H1 (cell line): ENCODE measurements at regions not wholly inside any gene's neighbourhood (a gene's known extent, or its start where the extent isn't known, plus 50 kb on each side); places are given as distances from the start of the nearest gene placed in this dataset.
A peak's percentile ranks its signal among the peaks of the same experiment; 100 is the strongest.

Experiments
- CTCF ChIA-PET: fragments of 300-600 bp; sonication (Branson Sonifier 250); formaldehyde crosslinking; loops from one replicate; lab custom pipeline; 2021; ENCODE audit not compliant: partially characterized antibody; lab: Charles Lee
- POLR2A ChIA-PET: fragments of 300-600 bp; sonication (Branson Sonifier 250); formaldehyde crosslinking; loops from one replicate; lab custom pipeline; 2021; ENCODE audit warnings: inconsistent platforms; ENCODE audit not compliant: partially characterized antibody; lab: Charles Lee
- DNase-seq, 2 experiments: peaks; one replicate each; pipeline versions ENCODE4 v3.0.0 to v3.0.0-alpha.2; 2010 to 2022; ENCODE audit warnings: low spot score in 2 of 2, low read depth in 1 of 2, mixed read lengths in 1 of 2
- FAIRE-seq: peaks from 2 replicates; lab custom pipeline; 2011; peaks lifted over from hg19 to GRCh38; lab: Jason Lieb, UNC
- H2AFZ ChIP-seq: 2 replicates; pipeline ENCODE4 v1.8.1; 2012; ENCODE audit warnings: low read length, inconsistent platforms
- H2AK5ac ChIP-seq: 2 replicates; pipeline ENCODE4 v1.6.1; 2013; ENCODE audit warnings: low read depth, low read length
- H2BK120ac ChIP-seq: replicated peaks from 2 replicates; pipeline ENCODE3; 2013; ENCODE audit warnings: low read depth, low read length, inconsistent platforms
- H2BK12ac ChIP-seq: 2 replicates; pipeline ENCODE4 v1.6.1; 2013; ENCODE audit warnings: low read depth, low read length
- H2BK15ac ChIP-seq: 2 replicates; pipeline ENCODE4 v1.6.1; 2013; ENCODE audit warnings: low read length
- H2BK20ac ChIP-seq: 2 replicates; pipeline ENCODE4 v1.6.1; 2013; ENCODE audit warnings: low read length
- H2BK5ac ChIP-seq: 2 replicates; pipeline ENCODE4 v1.6.1; 2013; ENCODE audit warnings: low read depth, low read length
- H3K14ac ChIP-seq: 2 replicates; pipeline ENCODE4 v1.6.1; 2013; ENCODE audit warnings: inconsistent platforms; ENCODE audit not compliant: insufficient read length
- H3K18ac ChIP-seq: 2 replicates; pipeline ENCODE4 v1.6.1; 2013; ENCODE audit warnings: low read length; ENCODE audit errors: extremely low read depth
- H3K23ac ChIP-seq: 2 replicates; pipeline ENCODE4 v1.6.1; 2013; ENCODE audit warnings: inconsistent platforms; ENCODE audit not compliant: insufficient read length
- H3K23me2 ChIP-seq: 2 replicates; pipeline ENCODE4 v1.6.1; 2013; ENCODE audit warnings: low read depth, low read length
- H3K27ac ChIP-seq: 2 replicates; pipeline ENCODE4 v1.6.1; 2011; ENCODE audit warnings: low read depth, low read length, inconsistent platforms
- H3K27me3 ChIP-seq, 4 experiments: replicated peaks in 1 of 4; 1 replicate in 1 of 4; 2 replicates in 3 of 4; pipeline versions ENCODE4 v1.6.1 to v1.8.1; 2011 to 2013; ENCODE audit warnings: low read length in 3 of 4, mild to moderate bottlenecking in 3 of 4, inconsistent platforms in 2 of 4, mixed read lengths in 2 of 4, moderate library complexity in 1 of 4; ENCODE audit not compliant: control insufficient read depth in 3 of 4, insufficient read depth in 3 of 4; ENCODE audit errors: extremely low read depth in 1 of 4
- H3K36me3 ChIP-seq, 4 experiments: 2 replicates each; pipeline versions ENCODE4 v1.6.1 to v1.8.1; 2011 to 2013; ENCODE audit warnings: mild to moderate bottlenecking in 4 of 4, low read length in 3 of 4, moderate library complexity in 2 of 4, control low read depth in 1 of 4, inconsistent platforms in 1 of 4; ENCODE audit not compliant: insufficient read depth in 4 of 4, control insufficient read depth in 2 of 4
- H3K4ac ChIP-seq: replicated peaks from 2 replicates; pipeline ENCODE3; 2013; ENCODE audit warnings: low read length, low read depth, mixed read lengths, inconsistent platforms; ENCODE audit not compliant: insufficient read length
- H3K4me1 ChIP-seq, 4 experiments: replicated peaks in 1 of 4; 1 replicate in 1 of 4; 2 replicates in 3 of 4; pipeline versions ENCODE4 v1.6.1 to v1.8.1; 2011 to 2013; ENCODE audit warnings: low read length in 3 of 4, inconsistent platforms in 2 of 4, mixed read lengths in 1 of 4; ENCODE audit not compliant: insufficient read depth in 4 of 4, control insufficient read depth in 3 of 4
- H3K4me2 ChIP-seq, 2 experiments: 2 replicates each; pipeline versions ENCODE4 v1.6.1 to v1.8.1; 2011 to 2013; ENCODE audit warnings: low read depth in 2 of 2, low read length in 2 of 2, control low read depth in 1 of 2, inconsistent platforms in 1 of 2, mild to moderate bottlenecking in 1 of 2; ENCODE audit not compliant: insufficient read depth in 1 of 2
- H3K4me3 ChIP-seq, 4 experiments: fragments of 200-600, 300-600 bp in 1 of 4; sonication (generic), shearing (Covaris generic), sonication (Bioruptor Twin) in 1 of 4; 2 replicates each; pipeline versions ENCODE4 v1.5.1 to v1.8.1; 2011 to 2016; ENCODE audit warnings: low read length in 4 of 4, low read depth in 3 of 4, control low read depth in 2 of 4, inconsistent platforms in 2 of 4, mild to moderate bottlenecking in 2 of 4, mixed read lengths in 1 of 4, moderate library complexity in 1 of 4; ENCODE audit not compliant: insufficient read depth in 2 of 4; ENCODE audit errors: extremely low read depth in 1 of 4
- H3K56ac ChIP-seq: replicated peaks from 2 replicates; pipeline ENCODE3; 2013; ENCODE audit warnings: low read depth, mild to moderate bottlenecking, mixed read lengths, low read length, inconsistent platforms; ENCODE audit not compliant: insufficient read length
- H3K79me1 ChIP-seq: 2 replicates; pipeline ENCODE4 v1.6.1; 2013; ENCODE audit warnings: low read depth, low read length, control low read depth
- H3K79me2 ChIP-seq, 2 experiments: 2 replicates each; pipeline versions ENCODE4 v1.6.1 to v1.8.1; 2012 to 2013; ENCODE audit warnings: low read length in 2 of 2, mild to moderate bottlenecking in 2 of 2, inconsistent platforms in 1 of 2; ENCODE audit not compliant: insufficient read depth in 2 of 2, control insufficient read depth in 1 of 2
- H3K9ac ChIP-seq, 4 experiments: replicated peaks in 1 of 4; 1 replicate in 1 of 4; 2 replicates in 3 of 4; pipeline versions ENCODE4 v1.6.1 to v1.8.1; 2011 to 2013; ENCODE audit warnings: low read depth in 3 of 4, low read length in 3 of 4, control low read depth in 2 of 4, mild to moderate bottlenecking in 2 of 4, moderate library complexity in 2 of 4, inconsistent platforms in 1 of 4; ENCODE audit errors: extremely low read depth in 1 of 4
- H3K9me3 ChIP-seq, 2 experiments: 2 replicates each; pipeline versions ENCODE4 v1.6.1 to v1.8.1; 2012 to 2013; ENCODE audit warnings: mild to moderate bottlenecking in 2 of 2, moderate library complexity in 2 of 2, control low read depth in 1 of 2, inconsistent platforms in 1 of 2, low read depth in 1 of 2, low read length in 1 of 2, mixed read lengths in 1 of 2; ENCODE audit not compliant: insufficient read depth in 2 of 2
- H4K20me1 ChIP-seq, 2 experiments: replicated peaks in 1 of 2; 2 replicates each; pipeline versions ENCODE3 to v1.8.1; 2011 to 2013; ENCODE audit warnings: inconsistent platforms in 2 of 2, low read length in 2 of 2, mild to moderate bottlenecking in 1 of 2; ENCODE audit not compliant: insufficient read depth in 2 of 2, control insufficient read depth in 1 of 2
- H4K5ac ChIP-seq: 2 replicates; pipeline ENCODE4 v1.6.1; 2013; ENCODE audit warnings: low read length, low read depth, mixed read lengths, inconsistent platforms; ENCODE audit not compliant: insufficient read length
- H4K8ac ChIP-seq: 2 replicates; pipeline ENCODE4 v1.8.0; 2013; ENCODE audit warnings: mild to moderate bottlenecking, moderate library complexity, low read length, inconsistent platforms; ENCODE audit not compliant: insufficient read depth; ENCODE audit errors: extremely low read depth
- H4K91ac ChIP-seq: replicated peaks from 2 replicates; pipeline ENCODE3; 2013; ENCODE audit warnings: low read length, mixed read lengths, inconsistent platforms; ENCODE audit not compliant: insufficient read length
- POLR2A ChIP-seq, 2 experiments: IDR thresholded peaks; 1 replicate in 1 of 2; 2 replicates in 1 of 2; pipeline ENCODE4 v1.6.1; 2011; ENCODE audit warnings: low read depth in 2 of 2, low read length in 2 of 2, mild to moderate bottlenecking in 2 of 2; ENCODE audit errors: control extremely low read depth in 1 of 2
- TCF12 ChIP-seq: IDR thresholded peaks from 2 replicates; pipeline ENCODE4 v1.6.1; 2011; ENCODE audit warnings: low read depth, mild to moderate bottlenecking, low read length
- WGBS, 2 experiments: shearing (Covaris generic) in 1 of 2; methylation state at CpG; one replicate each; pipeline versions ENCODE4 v1.1.6 to v1.1.7; 2013 to 2015; ENCODE audit warnings: low lambda C conversion rate in 2 of 2, mixed read lengths in 2 of 2, inconsistent platforms in 1 of 2, low coverage in 1 of 2, missing lambda C conversion rate in 1 of 2; ENCODE audit not compliant: insufficient replicate concordance in 2 of 2, insufficient coverage in 1 of 2, insufficient read length in 1 of 2; ENCODE audit errors: extremely low coverage in 1 of 2, missing lambda C conversion rate in 1 of 2; 5-methylcytosine and 5-hydroxymethylcytosine counted together

GRCh38 chr3:127037971-127038446 lies 55.1 kb downstream of the PLXNA1 start:
- TF ChIP-seq TCF12: no peak
- peak in 1 of 2 experiments; percentile 37; a peak in 1 of 3 replicates for TF ChIP-seq POLR2A (IDR thresholded peaks at IDR 0.05; ENCODE audit: control extremely low read depth in 1 of 2, low read depth in 2 of 2, low read length in 2 of 2)
- Histone ChIP-seq H3K9me3 (no peaks in the 10 kb centered on the region), H3K23ac (no peak overlapping the region), H2AFZ (no peak overlapping the region), H2AK5ac (no peak overlapping the region), H2BK12ac (no peak overlapping the region), H3K36me3 (peaks cover 0 to 7% (median 5%) of the 10 kb centered on the region in 4 experiments; a peak in 4 of 8 replicates), H3K9ac (no peak overlapping the region), H3K56ac (no peak overlapping the region), H4K8ac (no peak overlapping the region), H4K5ac (no peak overlapping the region), H4K20me1 (peaks cover 0 to 3% of the 10 kb centered on the region in 2 experiments), H3K27ac (no peak overlapping the region), H3K4me3 (no peak overlapping the region), H3K4me1 (peaks cover 0 to 5% (median 4%) of the 10 kb centered on the region in 4 experiments; a peak in 4 of 7 replicates), H4K91ac (no peak overlapping the region), H3K18ac (no peak overlapping the region; the same call in none of the 2 replicates), H3K27me3 (no peaks in the 10 kb centered on the region; a peak in 1 of 7 replicates), H3K79me1 (no peaks in the 10 kb centered on the region), H3K79me2 (no peaks in the 10 kb centered on the region), H2BK20ac (no peak overlapping the region), H2BK120ac (no peak overlapping the region), H3K4ac (no peak overlapping the region), H3K14ac (no peak overlapping the region), H2BK15ac (no peak overlapping the region), H3K23me2 (no peaks in the 10 kb centered on the region), H2BK5ac (no peak overlapping the region), H3K4me2 (no peak overlapping the region)
- CTCF ChIA-PET: interaction anchor here (0.9 to 1.7 kb wide), 8 partner anchors 38 to 515 kb away, joined by 3 to 5 read pairs (median 4); partner anchors contain the start of genes CHST13 and PLXNA1
- WGBS, 2 experiments: 87% methylated on average over 7 of the region's 10 CpGs; no CpG with 5 or more reads in 1 of the 2 experiments
- FAIRE-seq (no peak), DNase-seq (no peak)
- POLR2A ChIA-PET: no interaction called here
